K562 (cell line): ENCODE measurements at regions not wholly inside any gene's neighbourhood (a gene's known extent, or its start where the extent isn't known, plus 50 kb on each side); places are given as distances from the start of the nearest gene placed in this dataset.

Source experiments
- CREB1 ChIP-seq, 2 experiments: sonication (generic) in 1 of 2; formaldehyde crosslinking in 1 of 2; IDR thresholded peaks; 2 replicates each; pipeline versions ENCODE4 v1.6.1 to v1.8.0; 2012 to 2022; ENCODE audit warnings: inconsistent platforms in 1 of 2, mild to moderate bottlenecking in 1 of 2, missing genetic modification reagents in 1 of 2, moderate library complexity in 1 of 2
- E2F1 ChIP-seq: sonication (generic); formaldehyde crosslinking; IDR thresholded peaks from 2 replicates; pipeline ENCODE4 v1.8.1; 2023; ENCODE audit warnings: mild to moderate bottlenecking, missing genetic modification reagents, moderate library complexity
- FOS ChIP-seq: IDR thresholded peaks from 3 replicates; pipeline ENCODE4 v1.6.1; 2011; ENCODE audit not compliant: insufficient read length; ENCODE audit errors: extremely low read depth
- MYC ChIP-seq, 2 experiments: fragments of 250-450 bp in 1 of 2; sonication (Bioruptor Pico) in 1 of 2; IDR thresholded peaks; 2 replicates each; pipeline versions ENCODE4 v1.5.1 to v1.6.1; 2012 to 2021; ENCODE audit warnings: low read depth in 2 of 2, borderline replicate concordance in 1 of 2, improper control_type of control experiment in 1 of 2, low read length in 1 of 2, mild to moderate bottlenecking in 1 of 2, moderate library complexity in 1 of 2
- PATZ1 ChIP-seq: fragments of 250-450 bp; sonication (Bioruptor Pico); IDR thresholded peaks from 2 replicates; pipeline ENCODE4 v1.5.0; 2020; ENCODE audit warnings: mild to moderate bottlenecking, borderline replicate concordance
- POLR2A ChIP-seq: fragments of 450-650 bp; conservative IDR thresholded peaks from 2 replicates; pipeline ENCODE4 v1.6.1; 2016
- RAD21 ChIP-seq, 2 experiments: fragments of 250-450 bp in 1 of 2; fragments of 450-650 bp in 1 of 2; sonication (Bioruptor Pico) in 1 of 2; formaldehyde crosslinking in 1 of 2; IDR thresholded peaks in 1 of 2; conservative IDR thresholded peaks in 1 of 2; 2 replicates each; pipeline versions ENCODE4 v1.4.0 to v1.8.0; 2020 to 2022; ENCODE audit warnings: mild to moderate bottlenecking in 2 of 2, moderate library complexity in 1 of 2
- TOE1 ChIP-seq, 2 experiments: fragments of 450-650 bp in 1 of 2; sonication (generic) in 1 of 2; formaldehyde crosslinking in 1 of 2; IDR thresholded peaks; 2 replicates each; pipeline versions ENCODE4 v1.7.1 to v1.8.0; 2016 to 2022; ENCODE audit warnings: borderline replicate concordance in 2 of 2, mild to moderate bottlenecking in 2 of 2, antibody characterized with exemption in 1 of 2, inconsistent platforms in 1 of 2, low read depth in 1 of 2, missing genetic modification reagents in 1 of 2, moderate library complexity in 1 of 2
- ZNF277 ChIP-seq: fragments of 250-450 bp; sonication (Bioruptor Pico); IDR thresholded peaks from 2 replicates; pipeline ENCODE4 v1.8.0; 2022; ENCODE audit warnings: inconsistent platforms, mild to moderate bottlenecking, moderate library complexity, borderline replicate concordance
- ZNF311 ChIP-seq: fragments of 250-450 bp; sonication (Bioruptor Pico); IDR thresholded peaks from 2 replicates; pipeline ENCODE4 v1.4.0; 2020; ENCODE audit warnings: mild to moderate bottlenecking, moderate library complexity

- no peak for TF ChIP-seq PATZ1 (CRISPR knock-in tag)
- no peak for TF ChIP-seq POLR2A
- no peak for TF ChIP-seq E2F1
- no peak for TF ChIP-seq FOS
- TF ChIP-seq CREB1 (IDR thresholded peaks at IDR 0.05): no peak
- no peak for TF ChIP-seq CREB1 (CRISPR knock-in tag; IDR thresholded peaks at IDR 0.05)
- no peak for TF ChIP-seq TOE1 (IDR thresholded peaks at IDR 0.05; ENCODE audit: borderline replicate concordance)
- TF ChIP-seq TOE1 (CRISPR knock-in tag; IDR thresholded peaks at IDR 0.05; ENCODE audit: borderline replicate concordance, low read depth): no peak
- TF ChIP-seq ZNF311: no peak
- no peak for TF ChIP-seq RAD21 (CRISPR knock-in tag; conservative IDR thresholded peaks at IDR 0.05 in 1 of 2, IDR thresholded peaks at IDR 0.05 in 1 of 2)
- TF ChIP-seq MYC (IDR thresholded peaks at IDR 0.05; ENCODE audit: low read depth, low read length): no peak
- TF ChIP-seq MYC (CRISPR knock-in tag; IDR thresholded peaks at IDR 0.05; ENCODE audit: borderline replicate concordance, low read depth): no peak
- no peak for TF ChIP-seq ZNF277 (CRISPR knock-in tag)
These were observed 518.9 kb upstream of the CELF2 start for GRCh38 chr10:10498781-10499180.
